GM12865 (cell line): ENCODE measurements at regions not wholly inside any gene's neighbourhood (a gene's known extent, or its start where the extent isn't known, plus 50 kb on each side); places are given as distances from the start of the nearest gene placed in this dataset.
"Not testable (repeated sequence)": the region's sequence is repeated elsewhere in the genome, so short reads cannot be mapped to it uniquely, and the experiment has no call there.

Source experiments
- DNase-seq: peaks from one replicate; pipeline ENCODE4 v3.0.0; 2010; ENCODE audit warnings: low read depth
- H3K4me3 ChIP-seq: 2 replicates; pipeline ENCODE4 v1.5.1; 2011; ENCODE audit warnings: mild to moderate bottlenecking, low read depth, low read length, control low read depth
- TF ChIP-seq, protein P1 (sequence below): IDR thresholded peaks from 2 replicates; pipeline ENCODE4 v1.5.1; 2011; ENCODE audit warnings: low read length, control low read depth, low read depth, inconsistent platforms; ENCODE audit not compliant: insufficient read depth; ENCODE audit errors: missing control alignments

DNA sequence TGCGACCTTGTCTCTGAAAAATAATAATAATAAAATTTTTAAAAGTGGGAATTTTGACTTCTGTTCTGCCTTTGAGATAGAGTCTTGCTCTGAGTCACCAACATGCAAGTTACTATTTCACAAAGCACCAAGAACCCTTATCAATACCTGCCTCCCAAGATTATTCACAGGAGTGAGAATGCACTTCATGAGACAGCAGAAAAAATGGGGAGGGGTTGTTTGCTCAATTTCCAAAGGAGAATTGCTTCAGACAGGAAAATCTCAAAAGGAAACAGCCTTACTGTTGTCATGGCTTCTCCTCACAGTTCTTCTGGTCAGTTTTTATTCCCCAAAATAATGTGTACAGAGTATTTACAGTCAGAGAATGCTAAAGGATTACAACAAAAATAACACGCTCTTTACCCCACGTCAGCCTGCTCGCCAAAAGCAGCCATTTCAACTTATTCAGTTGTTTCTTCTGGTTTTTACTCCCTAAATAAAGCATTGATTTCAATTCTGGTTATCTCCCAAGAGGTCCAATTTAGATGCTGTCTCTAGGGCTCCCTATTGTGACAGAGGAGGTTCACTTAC is 89.0 kb downstream of the PPCDC start:
- peak overlapping the region; percentile 28 for H3K4me3 ChIP-seq
- DNase-seq, result peak; percentile 64

DNA sequence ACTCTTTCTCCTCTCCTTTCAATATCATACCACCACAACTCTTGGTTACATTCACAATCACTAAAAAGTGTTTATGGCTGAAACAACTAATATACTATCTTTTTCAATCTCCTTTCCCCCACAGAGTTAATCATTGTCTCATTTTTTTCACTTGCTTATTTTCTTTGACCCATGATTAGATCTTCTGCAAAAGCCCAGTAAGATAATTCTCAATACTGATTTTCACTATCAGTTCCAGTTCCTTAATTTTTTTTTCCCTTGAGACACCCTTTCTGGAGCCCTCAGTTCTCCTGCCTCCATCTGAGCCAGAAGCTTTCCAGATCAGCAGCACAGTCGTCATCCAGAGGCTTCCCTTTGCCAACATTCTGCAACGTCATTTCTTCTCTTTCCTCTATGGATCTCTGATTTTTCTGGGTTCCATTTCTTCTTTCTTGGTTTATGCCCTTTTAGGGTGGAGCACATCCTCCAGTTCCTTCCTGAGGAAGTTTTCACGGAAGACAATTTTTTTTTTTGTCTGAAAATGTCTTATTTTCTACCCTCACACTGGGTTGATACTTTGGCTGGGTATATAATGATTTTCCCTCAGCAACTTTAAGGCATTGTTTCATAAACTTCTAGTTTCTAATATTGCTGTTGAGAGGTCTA is 88.7 kb upstream of the C15orf39 start:
- peak; percentile 88 for DNase-seq
- TF ChIP-seq, protein P1, sequence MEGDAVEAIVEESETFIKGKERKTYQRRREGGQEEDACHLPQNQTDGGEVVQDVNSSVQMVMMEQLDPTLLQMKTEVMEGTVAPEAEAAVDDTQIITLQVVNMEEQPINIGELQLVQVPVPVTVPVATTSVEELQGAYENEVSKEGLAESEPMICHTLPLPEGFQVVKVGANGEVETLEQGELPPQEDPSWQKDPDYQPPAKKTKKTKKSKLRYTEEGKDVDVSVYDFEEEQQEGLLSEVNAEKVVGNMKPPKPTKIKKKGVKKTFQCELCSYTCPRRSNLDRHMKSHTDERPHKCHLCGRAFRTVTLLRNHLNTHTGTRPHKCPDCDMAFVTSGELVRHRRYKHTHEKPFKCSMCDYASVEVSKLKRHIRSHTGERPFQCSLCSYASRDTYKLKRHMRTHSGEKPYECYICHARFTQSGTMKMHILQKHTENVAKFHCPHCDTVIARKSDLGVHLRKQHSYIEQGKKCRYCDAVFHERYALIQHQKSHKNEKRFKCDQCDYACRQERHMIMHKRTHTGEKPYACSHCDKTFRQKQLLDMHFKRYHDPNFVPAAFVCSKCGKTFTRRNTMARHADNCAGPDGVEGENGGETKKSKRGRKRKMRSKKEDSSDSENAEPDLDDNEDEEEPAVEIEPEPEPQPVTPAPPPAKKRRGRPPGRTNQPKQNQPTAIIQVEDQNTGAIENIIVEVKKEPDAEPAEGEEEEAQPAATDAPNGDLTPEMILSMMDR, result no peak

More for the DNA sequence above, 89.0 kb downstream of the PPCDC start:
- TF ChIP-seq, protein P1, result no peak

DNA sequence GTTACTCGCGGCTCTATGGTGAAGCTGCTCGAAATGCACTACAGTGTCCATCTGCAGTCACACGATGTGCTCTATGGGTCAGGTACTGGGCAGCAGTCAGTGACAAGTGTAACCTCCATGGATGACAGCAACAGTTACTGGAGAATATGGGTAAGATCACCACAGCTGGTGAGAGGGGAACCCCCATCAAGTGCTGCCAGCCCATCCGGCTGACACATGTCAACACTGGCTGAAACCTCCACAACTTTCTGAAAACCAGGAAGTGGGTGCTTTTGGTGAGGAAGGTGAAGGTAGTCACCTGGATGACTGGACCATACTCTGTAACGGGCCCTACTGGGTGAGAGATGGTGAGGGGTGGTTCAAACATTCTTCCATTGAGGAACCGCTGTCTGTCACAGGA is 87.4 kb upstream of the C15orf39 start:
- DNase-seq, result peak; percentile 71
- TF ChIP-seq, protein P1, result no peak
- H3K4me3 ChIP-seq, result no peak overlapping the region

More for the DNA sequence above, 88.7 kb upstream of the C15orf39 start:
- peak overlapping the region; percentile 28; the same call in 1 of the 2 replicates for H3K4me3 ChIP-seq

DNA sequence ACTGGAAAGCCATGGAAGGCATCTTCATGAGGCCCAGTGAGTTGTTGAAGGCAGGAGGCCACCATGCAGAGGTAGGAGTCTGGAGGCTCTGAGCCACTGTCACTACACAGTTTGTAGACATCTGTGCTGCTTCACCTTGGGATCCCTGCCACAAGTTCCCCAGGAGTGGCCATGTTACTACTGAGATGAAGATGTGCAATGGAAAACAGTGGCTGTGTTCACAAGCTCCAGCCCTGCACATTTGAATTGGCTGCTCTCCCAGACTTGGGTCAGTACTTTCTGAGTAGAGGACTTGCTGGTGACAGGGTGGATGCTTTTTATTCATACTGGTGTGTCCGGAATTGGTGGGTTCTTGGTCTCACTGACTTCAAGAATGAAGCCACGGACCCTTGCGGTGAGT is 86.9 kb upstream of the C15orf39 start:
- no peak for DNase-seq
- TF ChIP-seq, protein P1, result no peak
- H3K4me3 ChIP-seq, result no peak overlapping the region

DNA sequence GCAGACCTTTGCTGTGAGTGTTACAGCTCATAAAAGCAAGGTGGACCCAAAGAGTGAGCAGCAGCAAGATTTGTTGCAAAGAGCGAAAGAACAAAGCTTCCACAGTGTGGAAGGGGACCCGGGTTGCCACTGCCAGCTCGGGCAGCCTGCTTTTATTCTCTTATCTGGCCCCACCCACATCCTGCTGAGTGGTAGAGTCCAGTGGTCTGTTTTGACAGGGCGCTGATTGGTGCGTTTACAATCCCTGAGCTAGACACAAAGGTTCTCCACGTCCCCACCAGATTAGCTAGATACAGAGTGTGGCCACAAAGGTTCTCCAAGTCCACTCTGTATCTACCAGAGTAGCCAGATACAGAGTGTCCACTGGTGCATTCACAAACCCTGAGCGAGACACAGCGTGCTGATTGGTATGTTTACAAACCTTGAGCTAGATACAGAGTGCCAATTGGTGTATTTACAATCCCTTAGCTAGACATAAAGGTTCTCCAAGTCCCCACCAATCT is 86.2 kb upstream of the C15orf39 start:
- not testable (repeated sequence) for DNase-seq, H3K4me3 ChIP-seq

DNA sequence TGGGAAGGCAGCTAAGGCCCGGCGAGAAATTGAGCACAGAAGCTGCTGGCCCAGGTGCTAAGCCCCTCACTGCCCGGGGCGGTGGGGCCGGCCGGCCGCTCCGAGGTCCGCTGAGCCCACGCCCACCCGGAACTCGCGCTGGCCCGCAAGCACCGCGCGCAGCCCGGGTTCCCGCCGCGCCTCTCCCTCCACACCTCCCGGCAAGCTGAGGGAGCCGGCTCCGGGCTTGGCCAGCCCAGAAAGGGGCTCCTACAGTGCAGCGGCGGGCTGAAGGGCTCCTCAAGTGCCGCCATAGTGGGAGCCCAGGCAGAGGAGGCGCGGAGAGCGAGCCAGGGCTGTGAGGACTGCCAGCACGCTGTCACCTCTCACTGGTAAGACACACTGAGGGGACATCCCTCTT is 85.5 kb upstream of the C15orf39 start:
- H3K4me3 ChIP-seq, DNase-seq: not testable (repeated sequence)

DNA sequence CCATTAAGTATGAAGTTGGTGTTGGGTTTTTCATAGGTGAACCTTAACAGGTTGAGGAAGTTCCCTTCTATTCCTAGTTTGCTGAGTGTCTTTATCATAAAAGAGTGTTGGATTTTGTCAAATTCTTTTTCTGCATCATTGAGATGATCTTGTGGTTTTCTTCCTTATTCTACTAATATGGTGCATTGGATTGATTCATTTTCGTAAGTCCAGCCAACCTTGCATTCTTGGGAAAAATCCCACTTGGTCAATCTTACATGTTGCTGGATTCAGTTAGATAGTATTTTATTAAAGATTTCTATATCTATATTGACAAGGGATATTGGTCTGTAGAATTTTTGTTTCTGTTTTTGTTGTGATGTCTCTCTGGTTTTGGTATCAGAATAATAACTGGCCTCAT is 83.7 kb upstream of the C15orf39 start:
- no peak overlapping the region for H3K4me3 ChIP-seq
- no peak for DNase-seq
- TF ChIP-seq, protein P1, result no peak

DNA sequence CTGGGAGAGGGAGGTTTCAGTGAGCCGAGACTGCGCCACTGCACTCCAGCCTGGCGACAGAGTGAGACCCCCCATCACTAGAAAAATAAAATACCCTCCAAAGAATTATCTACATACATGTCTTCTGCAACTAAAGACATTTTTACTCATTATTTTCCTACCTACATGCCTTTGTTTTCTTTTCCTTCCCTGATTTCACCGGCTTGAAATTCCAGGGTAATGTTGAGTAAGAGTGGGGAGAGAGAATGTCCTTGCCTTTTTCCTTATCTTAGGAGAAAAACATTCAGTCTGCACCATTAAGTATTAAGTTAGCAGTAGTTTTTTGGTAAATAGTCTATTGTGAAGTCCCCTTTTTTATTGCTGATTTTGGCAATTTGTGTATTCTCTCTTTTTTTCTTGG is 82.4 kb upstream of the C15orf39 start:
- not testable (repeated sequence) for H3K4me3 ChIP-seq, DNase-seq
